Suprapubic skin (tissue), 4 donors: ENCODE measurements at regions not wholly inside any gene's neighbourhood (a gene's known extent, or its start where the extent isn't known, plus 50 kb on each side); places are given as distances from the start of the nearest gene placed in this dataset.

Experiments used
- CTCF ChIP-seq, 2 donors: fragments of 200-600 bp in 1 of 2; fragments of 450-650 bp in 1 of 2; sonication (generic) in 1 of 2; IDR thresholded peaks; one replicate each; pipeline ENCODE4 v1.5.1; 2016 to 2019; ENCODE audit warnings: antibody characterized with exemption in 2 of 2, mild to moderate bottlenecking in 1 of 2, moderate library complexity in 1 of 2
- POLR2A ChIP-seq, 2 donors: fragments of 450-650 bp; IDR thresholded peaks; one replicate each; pipeline ENCODE4 v1.6.1; 2017; ENCODE audit warnings: antibody characterized with exemption in 2 of 2, mild to moderate bottlenecking in 2 of 2, moderate library complexity in 2 of 2
- POLR2AphosphoS5 ChIP-seq, 3 donors: sonication (generic); formaldehyde crosslinking; IDR thresholded peaks; one replicate each; pipeline ENCODE4 v1.6.1; 2017; ENCODE audit warnings: antibody characterized with exemption in 3 of 3

DNA sequence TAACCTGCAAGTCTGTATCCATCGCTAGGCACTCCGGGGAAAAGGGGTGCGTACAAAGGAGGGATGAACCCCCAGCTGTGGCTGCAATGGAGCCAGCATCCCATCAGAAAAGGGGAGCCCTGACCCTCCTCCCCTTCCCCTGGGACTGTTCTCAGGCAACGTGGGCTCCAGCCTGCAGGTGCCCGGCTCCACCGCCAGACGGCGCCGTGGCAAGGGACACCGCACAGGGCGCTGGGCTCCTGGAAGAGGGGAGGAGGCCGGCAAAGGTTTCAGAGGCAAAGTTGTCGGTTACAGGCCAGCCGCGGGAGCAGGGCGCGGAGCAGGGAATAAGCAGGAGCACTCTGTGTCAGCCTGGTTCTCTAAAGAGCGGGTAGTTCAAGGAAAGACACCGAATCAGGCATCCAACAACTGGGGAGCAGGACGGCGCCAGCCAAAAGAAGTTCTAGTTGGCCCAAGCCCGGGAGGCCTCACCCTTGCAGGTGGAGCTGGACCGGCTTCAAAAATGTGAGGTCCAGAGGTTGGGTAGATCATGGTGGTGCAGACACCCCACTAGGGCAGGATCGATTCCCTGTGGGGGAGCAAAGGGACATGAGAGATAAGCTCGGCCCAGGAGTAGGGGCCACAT is 53.0 kb upstream of the ATP12A start:
- TF ChIP-seq CTCF (IDR thresholded peaks at IDR 0.05) (peak in 1 of 2 donors; percentile 46), POLR2A (IDR thresholded peaks at IDR 0.05) (no peak), POLR2AphosphoS5 (IDR thresholded peaks at IDR 0.05) (no peak)
